IMR-90 (cell line): ENCODE measurements at regions not wholly inside any gene's neighbourhood (a gene's known extent, or its start where the extent isn't known, plus 50 kb on each side); places are given as distances from the start of the nearest gene placed in this dataset.
"Not testable (repeated sequence)": the region's sequence is repeated elsewhere in the genome, so short reads cannot be mapped to it uniquely, and the experiment has no call there.

Experiments used
- CEBPB ChIP-seq: IDR thresholded peaks from 2 replicates; pipeline ENCODE4 v1.6.1; 2012; ENCODE audit warnings: low read depth, low read length, improper control_type of control experiment
- CTCF ChIP-seq: conservative IDR thresholded peaks from 2 replicates; pipeline ENCODE4 v1.5.1; 2012; ENCODE audit warnings: mild to moderate bottlenecking, low read depth, low read length, improper control_type of control experiment
- TF ChIP-seq, protein P1 (sequence below): fragments of 150-350 bp; IDR thresholded peaks from 2 replicates; pipeline ENCODE4 v1.6.1; 2017; ENCODE audit warnings: mild to moderate bottlenecking, antibody characterized with exemption, low read length, low read depth
- TF ChIP-seq, protein P2 (sequence below): fragments of 150-350 bp; IDR thresholded peaks from 2 replicates; pipeline ENCODE4 v1.6.1; 2016; ENCODE audit warnings: low read depth, mild to moderate bottlenecking, low read length, moderate library complexity, borderline replicate concordance

DNA sequence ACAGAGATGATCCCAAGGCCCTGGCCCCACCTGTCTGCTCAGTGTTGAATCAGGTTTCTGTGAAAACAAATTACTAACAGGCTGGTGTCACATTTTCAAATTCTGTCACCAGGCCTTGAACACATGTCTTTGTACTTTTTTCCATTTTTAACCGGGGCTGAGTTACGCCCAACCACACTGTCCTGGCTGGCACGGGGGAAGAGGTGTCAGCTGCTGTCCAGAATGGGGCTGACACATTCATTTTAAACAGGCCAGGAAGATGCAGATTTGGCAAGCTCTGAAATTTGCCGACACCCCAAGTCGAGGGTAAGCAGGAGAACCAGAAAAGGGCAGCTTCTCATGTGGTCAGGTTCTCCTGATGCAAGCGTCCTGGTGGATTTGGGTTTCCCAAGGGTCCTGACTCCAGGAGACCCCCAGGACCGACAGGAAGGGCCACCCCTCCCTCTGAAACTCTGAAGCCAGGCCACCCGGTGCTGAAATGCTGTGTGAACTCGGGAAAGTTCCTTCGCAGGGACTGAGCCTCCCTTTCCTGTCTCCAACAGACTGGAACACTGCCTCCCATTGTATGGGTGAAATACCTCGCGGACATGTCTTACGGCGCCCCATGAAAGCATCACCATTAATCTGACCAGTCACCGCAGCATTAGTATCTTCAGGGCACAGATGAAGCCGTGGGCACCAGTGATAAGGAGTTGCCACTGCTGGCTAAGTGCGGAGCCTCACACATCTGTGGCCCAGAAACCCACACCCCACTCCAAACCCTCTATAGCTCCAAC, 90.5 kb upstream of the METTL9 start:
- TF ChIP-seq, protein P1, sequence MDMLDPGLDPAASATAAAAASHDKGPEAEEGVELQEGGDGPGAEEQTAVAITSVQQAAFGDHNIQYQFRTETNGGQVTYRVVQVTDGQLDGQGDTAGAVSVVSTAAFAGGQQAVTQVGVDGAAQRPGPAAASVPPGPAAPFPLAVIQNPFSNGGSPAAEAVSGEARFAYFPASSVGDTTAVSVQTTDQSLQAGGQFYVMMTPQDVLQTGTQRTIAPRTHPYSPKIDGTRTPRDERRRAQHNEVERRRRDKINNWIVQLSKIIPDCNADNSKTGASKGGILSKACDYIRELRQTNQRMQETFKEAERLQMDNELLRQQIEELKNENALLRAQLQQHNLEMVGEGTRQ: not testable (repeated sequence)
- TF ChIP-seq CTCF, CEBPB: not testable (repeated sequence)
- TF ChIP-seq, protein P2, sequence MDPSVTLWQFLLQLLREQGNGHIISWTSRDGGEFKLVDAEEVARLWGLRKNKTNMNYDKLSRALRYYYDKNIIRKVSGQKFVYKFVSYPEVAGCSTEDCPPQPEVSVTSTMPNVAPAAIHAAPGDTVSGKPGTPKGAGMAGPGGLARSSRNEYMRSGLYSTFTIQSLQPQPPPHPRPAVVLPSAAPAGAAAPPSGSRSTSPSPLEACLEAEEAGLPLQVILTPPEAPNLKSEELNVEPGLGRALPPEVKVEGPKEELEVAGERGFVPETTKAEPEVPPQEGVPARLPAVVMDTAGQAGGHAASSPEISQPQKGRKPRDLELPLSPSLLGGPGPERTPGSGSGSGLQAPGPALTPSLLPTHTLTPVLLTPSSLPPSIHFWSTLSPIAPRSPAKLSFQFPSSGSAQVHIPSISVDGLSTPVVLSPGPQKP: not testable (repeated sequence)
